ENCODE measurements at regions not wholly inside any gene's neighbourhood (a gene's known extent, or its start where the extent isn't known, plus 50 kb on each side); places are given as distances from the start of the nearest gene placed in this dataset.

DNA sequence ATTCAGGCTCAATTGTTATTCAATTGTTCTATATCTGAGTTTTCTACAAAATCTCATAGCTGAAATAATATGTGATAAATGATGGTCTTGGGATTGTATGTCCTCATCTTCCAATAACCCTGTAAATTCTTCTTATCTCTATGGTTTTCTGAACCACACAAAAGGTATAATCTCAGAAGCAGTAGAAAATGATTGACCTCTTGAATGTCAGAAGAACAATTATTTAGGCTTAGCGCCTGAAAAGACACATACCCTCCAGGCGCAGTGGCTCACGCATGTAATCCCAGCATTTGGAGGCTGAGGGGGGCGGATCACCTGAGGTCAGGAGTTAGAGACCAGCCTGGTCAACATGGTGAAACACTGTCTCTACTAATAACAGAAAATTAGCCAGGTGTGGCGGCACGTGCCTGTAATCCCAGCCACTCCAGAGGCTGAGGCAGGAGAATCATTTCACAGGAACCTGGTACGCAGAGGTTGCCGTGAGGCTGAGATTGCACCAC is 288.0 kb upstream of the TBC1D5 start:
- TF ChIP-seq SP1 (IDR thresholded peaks at IDR 0.05): no peak
- TF ChIP-seq FOXM1 (IDR thresholded peaks at IDR 0.05; ENCODE audit: borderline replicate concordance): no peak
- TF ChIP-seq ELF4 (IDR thresholded peaks at IDR 0.05): no peak
- no peak for TF ChIP-seq LEF1 (IDR thresholded peaks at IDR 0.05; ENCODE audit: borderline replicate concordance)
- TF ChIP-seq BHLHE40 (IDR thresholded peaks at IDR 0.05; ENCODE audit: borderline replicate concordance): no peak
- TF ChIP-seq TARDBP (IDR thresholded peaks at IDR 0.05): no peak
- TF ChIP-seq NFRKB (IDR thresholded peaks at IDR 0.05): no peak
- no peak for TF ChIP-seq ARNT (IDR thresholded peaks at IDR 0.05)
- TF ChIP-seq SUZ12 (IDR thresholded peaks at IDR 0.05): no peak
- TF ChIP-seq HDGF (IDR thresholded peaks at IDR 0.05; ENCODE audit: borderline replicate concordance): no peak
- no peak for TF ChIP-seq FOXK2 (IDR thresholded peaks at IDR 0.05)
- no peak for TF ChIP-seq FOXA1 (IDR thresholded peaks at IDR 0.05)
- TF ChIP-seq CTBP1 (IDR thresholded peaks at IDR 0.05; ENCODE audit: borderline replicate concordance): no peak

Data from HEK293T (cell line).